CD14-positive monocyte (primary cell): ENCODE measurements at regions not wholly inside any gene's neighbourhood (a gene's known extent, or its start where the extent isn't known, plus 50 kb on each side); places are given as distances from the start of the nearest gene placed in this dataset.
A peak's percentile ranks its signal among the peaks of the same experiment; 100 is the strongest.

Experiments used
- DNase-seq, 3 donors: peaks; one replicate each; pipeline ENCODE4 v3.0.0-alpha.2; 2011 to 2022
- H2AFZ ChIP-seq: 2 replicates; pipeline ENCODE4 v1.6.0; 2012; ENCODE audit warnings: mild to moderate bottlenecking, low read depth, low read length, inconsistent platforms; ENCODE audit not compliant: insufficient read depth, poor library complexity, severe bottlenecking
- H3K27ac ChIP-seq, 2 donors: 1 replicate in 1 of 2; 2 replicates in 1 of 2; pipeline ENCODE4 v1.5.1; 2012 to 2013; ENCODE audit warnings: low read length in 2 of 2, control low read depth in 1 of 2, inconsistent platforms in 1 of 2, low read depth in 1 of 2, mild to moderate bottlenecking in 1 of 2
- H3K27me3 ChIP-seq, 2 donors: one replicate each; pipeline versions ENCODE4 v1.6.0 to v1.6.1; 2011 to 2013; ENCODE audit warnings: low read length in 2 of 2; ENCODE audit not compliant: control insufficient read depth in 2 of 2, insufficient read depth in 2 of 2
- H3K36me3 ChIP-seq, 2 donors: replicated peaks in 1 of 2; 1 replicate in 1 of 2; 2 replicates in 1 of 2; pipeline versions ENCODE4 v1.5.1 to v1.6.1; 2012 to 2013; ENCODE audit warnings: low read length in 2 of 2, control low read depth in 1 of 2, inconsistent platforms in 1 of 2, mild to moderate bottlenecking in 1 of 2; ENCODE audit not compliant: insufficient read depth in 2 of 2, control insufficient read depth in 1 of 2
- H3K4me1 ChIP-seq, 2 donors: 1 replicate in 1 of 2; 2 replicates in 1 of 2; pipeline versions ENCODE4 v1.5.1 to v1.6.1; 2012 to 2013; ENCODE audit warnings: low read length in 2 of 2, control low read depth in 1 of 2, inconsistent platforms in 1 of 2, mild to moderate bottlenecking in 1 of 2, moderate library complexity in 1 of 2; ENCODE audit not compliant: insufficient read depth in 2 of 2, control insufficient read depth in 1 of 2
- H3K4me2 ChIP-seq: replicated peaks from 2 replicates; pipeline ENCODE3; 2012; ENCODE audit warnings: low read length, moderate library complexity, mild to moderate bottlenecking; ENCODE audit not compliant: poor library complexity, severe bottlenecking; ENCODE audit errors: extremely low read depth
- H3K4me3 ChIP-seq, 3 experiments: fragments of 200-600 bp in 1 of 3; sonication (generic) in 1 of 3; replicated peaks in 1 of 3; 1 replicate in 2 of 3; 2 replicates in 1 of 3; pipeline ENCODE4 v1.5.1; 2011 to 2013; ENCODE audit warnings: low read length in 3 of 3, mild to moderate bottlenecking in 3 of 3, control low read depth in 2 of 3, low read depth in 2 of 3, inconsistent platforms in 1 of 3, moderate library complexity in 1 of 3
- H3K79me2 ChIP-seq: 2 replicates; pipeline ENCODE4 v1.6.0; 2012; ENCODE audit warnings: mild to moderate bottlenecking, control low read depth, inconsistent platforms, low read length, moderate library complexity; ENCODE audit not compliant: insufficient read depth
- H3K9ac ChIP-seq: 2 replicates; pipeline ENCODE4 v1.6.0; 2017; ENCODE audit warnings: low read length, mild to moderate bottlenecking; ENCODE audit not compliant: insufficient read depth, poor library complexity, severe bottlenecking
- H3K9me3 ChIP-seq, 2 donors: replicated peaks in 1 of 2; 1 replicate in 1 of 2; 2 replicates in 1 of 2; pipeline versions ENCODE4 v1.5.1 to v1.6.1; 2012 to 2013; ENCODE audit warnings: low read length in 2 of 2, control low read depth in 1 of 2; ENCODE audit not compliant: control insufficient read depth in 1 of 2, insufficient read depth in 1 of 2
- H4K20me1 ChIP-seq: 2 replicates; pipeline ENCODE4 v1.6.0; 2012; ENCODE audit warnings: mild to moderate bottlenecking, low read length, control low read depth, moderate library complexity; ENCODE audit not compliant: insufficient read depth
- H3K27ac Mint-ChIP-seq, 7 donors: one replicate each; pipeline ENCODE4 v1.8.0; 2020; ENCODE audit warnings: mild to moderate bottlenecking in 7 of 7, mixed read lengths in 7 of 7, moderate library complexity in 6 of 7, inconsistent platforms in 2 of 7
- H3K27me3 Mint-ChIP-seq, 3 donors: one replicate each; pipeline ENCODE4 v1.8.0; 2021 to 2022; ENCODE audit warnings: low read depth in 3 of 3, mild to moderate bottlenecking in 3 of 3, mixed read lengths in 3 of 3, moderate library complexity in 3 of 3, inconsistent platforms in 1 of 3
- H3K36me3 Mint-ChIP-seq, 2 donors: one replicate each; pipeline ENCODE4 v1.8.0; 2020; ENCODE audit warnings: mixed read lengths in 2 of 2, inconsistent platforms in 1 of 2, mild to moderate bottlenecking in 1 of 2
- H3K4me1 Mint-ChIP-seq: one replicate; pipeline ENCODE4 v1.8.0; 2020; ENCODE audit warnings: mild to moderate bottlenecking, mixed read lengths
- H3K4me3 Mint-ChIP-seq, 2 donors: one replicate each; pipeline ENCODE4 v1.8.0; 2020; ENCODE audit warnings: mild to moderate bottlenecking in 2 of 2, mixed read lengths in 2 of 2, moderate library complexity in 1 of 2
- H3K9me3 Mint-ChIP-seq, 7 donors: one replicate each; pipeline ENCODE4 v1.8.0; 2020 to 2022; ENCODE audit warnings: mixed read lengths in 7 of 7, mild to moderate bottlenecking in 6 of 7, moderate library complexity in 6 of 7, inconsistent platforms in 2 of 7
- WGBS: methylation state at CpG from one replicate; pipeline ENCODE4 v1.1.5; 2013; ENCODE audit warnings: missing lambda C conversion rate; ENCODE audit not compliant: insufficient coverage; 5-methylcytosine and 5-hydroxymethylcytosine counted together
- intact Hi-C, 2 donors: fragments of 100-400 bp; cut with micrococcal nuclease; formaldehyde crosslinking; loops; one replicate each; pipeline versions ENCODE4 v1.15.0 to v1.15.1; 2023
- TF ChIP-seq, protein P1 (sequence below): fragments of 200-600 bp; IDR thresholded peaks from one replicate; pipeline ENCODE4 v1.8.0; 2022; ENCODE audit warnings: antibody characterized with exemption, mild to moderate bottlenecking

DNA sequence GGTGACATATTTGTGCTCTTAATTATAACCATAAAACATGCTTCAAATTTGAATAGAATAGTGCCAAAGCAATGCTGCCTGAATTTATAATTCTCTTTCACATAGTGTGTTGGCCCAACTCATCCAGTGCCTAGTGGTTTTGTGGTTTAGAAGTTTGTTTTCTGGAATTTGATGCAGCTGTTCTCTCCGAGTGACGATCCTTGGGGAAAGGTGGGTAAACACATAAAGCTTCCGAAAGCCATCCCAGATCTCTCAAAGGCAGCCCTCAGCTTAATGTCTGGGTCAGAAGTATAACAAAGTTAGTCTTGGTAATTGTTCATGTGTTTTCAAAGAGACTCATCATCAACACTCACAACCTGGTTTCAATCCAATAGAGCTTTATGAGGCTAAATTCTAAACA, 235.6 kb upstream of the CDH2 start:
- Histone ChIP-seq H3K9me3 (peaks cover 0 to 3% of the 10 kb centered on the region in 2 donors), H3K27ac (no peak overlapping the region), H3K36me3 (no peaks in the 10 kb centered on the region), H4K20me1 (no peaks in the 10 kb centered on the region), H2AFZ (no peak overlapping the region), H3K79me2 (no peaks in the 10 kb centered on the region), H3K27me3 (no peaks in the 10 kb centered on the region), H3K9ac (no peak overlapping the region), H3K4me1 (no peaks in the 10 kb centered on the region), H3K4me2 (no peak overlapping the region), H3K4me3 (no peak overlapping the region)
- no peak for DNase-seq
- Mint-ChIP-seq H3K9me3 (peaks cover 0 to 3% (median 0%) of the 10 kb centered on the region in 7 donors), H3K4me3 (no peak overlapping the region), H3K27ac (peak overlapping the region in 1 of 7 donors; percentile 34), H3K36me3 (no peaks in the 10 kb centered on the region), H3K27me3 (no peaks in the 10 kb centered on the region), H3K4me1 (no peaks in the 10 kb centered on the region)
- no CpG with 5 or more reads among the region's 3 CpGs for WGBS
- intact Hi-C loops: no loop called here
- TF ChIP-seq, protein P1, sequence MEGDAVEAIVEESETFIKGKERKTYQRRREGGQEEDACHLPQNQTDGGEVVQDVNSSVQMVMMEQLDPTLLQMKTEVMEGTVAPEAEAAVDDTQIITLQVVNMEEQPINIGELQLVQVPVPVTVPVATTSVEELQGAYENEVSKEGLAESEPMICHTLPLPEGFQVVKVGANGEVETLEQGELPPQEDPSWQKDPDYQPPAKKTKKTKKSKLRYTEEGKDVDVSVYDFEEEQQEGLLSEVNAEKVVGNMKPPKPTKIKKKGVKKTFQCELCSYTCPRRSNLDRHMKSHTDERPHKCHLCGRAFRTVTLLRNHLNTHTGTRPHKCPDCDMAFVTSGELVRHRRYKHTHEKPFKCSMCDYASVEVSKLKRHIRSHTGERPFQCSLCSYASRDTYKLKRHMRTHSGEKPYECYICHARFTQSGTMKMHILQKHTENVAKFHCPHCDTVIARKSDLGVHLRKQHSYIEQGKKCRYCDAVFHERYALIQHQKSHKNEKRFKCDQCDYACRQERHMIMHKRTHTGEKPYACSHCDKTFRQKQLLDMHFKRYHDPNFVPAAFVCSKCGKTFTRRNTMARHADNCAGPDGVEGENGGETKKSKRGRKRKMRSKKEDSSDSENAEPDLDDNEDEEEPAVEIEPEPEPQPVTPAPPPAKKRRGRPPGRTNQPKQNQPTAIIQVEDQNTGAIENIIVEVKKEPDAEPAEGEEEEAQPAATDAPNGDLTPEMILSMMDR: no peak

DNA sequence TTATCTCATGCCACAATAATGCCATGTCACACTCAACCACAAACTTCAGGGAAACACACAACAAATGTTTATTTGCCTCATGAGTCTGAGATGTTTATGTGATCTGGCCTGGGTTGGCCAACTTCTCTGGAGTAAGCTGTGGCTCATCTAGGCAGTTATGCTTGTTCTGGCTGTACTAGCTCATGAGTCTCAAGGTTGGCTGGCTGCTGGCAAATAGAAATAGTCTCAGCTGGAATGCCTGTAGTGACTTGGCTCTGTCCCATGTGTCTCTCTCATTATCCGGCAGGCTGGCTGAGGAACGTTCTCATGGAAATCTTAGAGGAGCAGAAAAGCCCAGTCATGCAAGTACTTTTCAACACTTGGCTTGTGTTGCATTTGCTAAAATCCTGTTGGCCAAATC, 234.9 kb upstream of the CDH2 start:
- Mint-ChIP-seq H3K4me1 (no peaks in the 10 kb centered on the region), H3K9me3 (peaks cover 0 to 3% (median 0%) of the 10 kb centered on the region in 7 donors), H3K27ac (no peak overlapping the region), H3K36me3 (no peaks in the 10 kb centered on the region), H3K27me3 (no peaks in the 10 kb centered on the region), H3K4me3 (no peak overlapping the region)
- Histone ChIP-seq H3K27me3 (no peaks in the 10 kb centered on the region), H3K27ac (no peak overlapping the region), H3K4me3 (no peak overlapping the region), H3K36me3 (no peaks in the 10 kb centered on the region), H3K79me2 (no peaks in the 10 kb centered on the region), H3K9me3 (peaks cover 0 to 3% of the 10 kb centered on the region in 2 donors), H3K4me2 (no peak overlapping the region), H4K20me1 (no peaks in the 10 kb centered on the region), H3K9ac (no peak overlapping the region), H3K4me1 (no peaks in the 10 kb centered on the region), H2AFZ (no peak overlapping the region)
- TF ChIP-seq, protein P1: no peak
- intact Hi-C loops: no loop called here
- whole genome bisulfite sequencing: no CpG with 5 or more reads among the region's 2 CpGs
- DNase-seq: no peak
